ENCODE measurements at regions not wholly inside any gene's neighbourhood (a gene's known extent, or its start where the extent isn't known, plus 50 kb on each side); places are given as distances from the start of the nearest gene placed in this dataset.

- peak; percentile 82 for DNase-seq (ENCODE audit: insufficient read length, low spot score)
- peak; percentile 95 for FAIRE-seq
Measured at GRCh38 chr16:73298562-73298961, 250.6 kb upstream of the ZFHX3 start.

GRCh38 chr16:73290258-73290657 is 242.3 kb upstream of the ZFHX3 start:
- DNase-seq (ENCODE audit: insufficient read length, low spot score) (no peak), FAIRE-seq (no peak)

GRCh38 chr16:73289232-73289631 is 241.3 kb upstream of the ZFHX3 start:
- no peak for DNase-seq (ENCODE audit: insufficient read length, low spot score)
- no peak for FAIRE-seq

GRCh38 chr16:73288520-73288919 is 240.6 kb upstream of the ZFHX3 start:
- DNase-seq (ENCODE audit: insufficient read length, low spot score) (no peak), FAIRE-seq (no peak)

GRCh38 chr16:73287859-73288405 is 240.0 kb upstream of the ZFHX3 start:
- FAIRE-seq (no peak), DNase-seq (ENCODE audit: insufficient read length, low spot score) (no peak)

GRCh38 chr16:73286346-73287267 is 238.7 kb upstream of the ZFHX3 start:
- DNase-seq (ENCODE audit: insufficient read length, low spot score): no peak
- peak; percentile 99 for FAIRE-seq

GRCh38 chr16:73285436-73286201 is 237.7 kb upstream of the ZFHX3 start:
- no peak for FAIRE-seq

GRCh38 chr16:73280388-73280787 is 232.5 kb upstream of the ZFHX3 start:
- DNase-seq (ENCODE audit: insufficient read length, low spot score) (no peak), FAIRE-seq (no peak)

More at GRCh38 chr16:73285436-73286201, 237.7 kb upstream of the ZFHX3 start:
- no peak for DNase-seq (ENCODE audit: insufficient read length, low spot score)

- FAIRE-seq: no peak
- no peak for DNase-seq (ENCODE audit: insufficient read length, low spot score)
Measured at GRCh38 chr16:73279451-73279850, 231.5 kb upstream of the ZFHX3 start.

GRCh38 chr16:73277071-73277470 is 229.1 kb upstream of the ZFHX3 start:
- no peak for FAIRE-seq

GRCh38 chr16:73275448-73275847 is 227.5 kb upstream of the ZFHX3 start:
- FAIRE-seq (no peak), DNase-seq (ENCODE audit: insufficient read length, low spot score) (no peak)

More at GRCh38 chr16:73277071-73277470, 229.1 kb upstream of the ZFHX3 start:
- no peak for DNase-seq (ENCODE audit: insufficient read length, low spot score)

- DNase-seq (ENCODE audit: insufficient read length, low spot score): no peak
- no peak for FAIRE-seq
Measured at GRCh38 chr16:73275024-73275423, 227.1 kb upstream of the ZFHX3 start.

GRCh38 chr16:73274140-73274539 is 226.2 kb upstream of the ZFHX3 start:
- DNase-seq (ENCODE audit: insufficient read length, low spot score) (no peak), FAIRE-seq (no peak)

GRCh38 chr16:73268366-73268993 is 220.6 kb upstream of the ZFHX3 start:
- DNase-seq (ENCODE audit: insufficient read length, low spot score) (peak; percentile 30), FAIRE-seq (no peak)

- DNase-seq (ENCODE audit: insufficient read length, low spot score): no peak
- no peak for FAIRE-seq
Measured at GRCh38 chr16:73265935-73266334, 218.0 kb upstream of the ZFHX3 start.

- no peak for FAIRE-seq
Measured at GRCh38 chr16:73265124-73265837, 217.4 kb upstream of the ZFHX3 start.

GRCh38 chr16:73262931-73263330 is 215.0 kb upstream of the ZFHX3 start:
- no peak for FAIRE-seq
- DNase-seq (ENCODE audit: insufficient read length, low spot score): no peak

More at GRCh38 chr16:73265124-73265837, 217.4 kb upstream of the ZFHX3 start:
- DNase-seq (ENCODE audit: insufficient read length, low spot score): no peak

- no peak for DNase-seq (ENCODE audit: insufficient read length, low spot score)
- peak; percentile 38 for FAIRE-seq
Measured at GRCh38 chr16:73255031-73255430, 207.1 kb upstream of the ZFHX3 start.

- DNase-seq (ENCODE audit: insufficient read length, low spot score) (no peak), FAIRE-seq (no peak)
Measured at GRCh38 chr16:73253922-73254480, 206.1 kb upstream of the ZFHX3 start.

GRCh38 chr16:73252446-73252845 is 204.5 kb upstream of the ZFHX3 start:
- FAIRE-seq (no peak), DNase-seq (ENCODE audit: insufficient read length, low spot score) (no peak)
